ENCODE measurements at regions not wholly inside any gene's neighbourhood (a gene's known extent, or its start where the extent isn't known, plus 50 kb on each side); places are given as distances from the start of the nearest gene placed in this dataset.

DNA sequence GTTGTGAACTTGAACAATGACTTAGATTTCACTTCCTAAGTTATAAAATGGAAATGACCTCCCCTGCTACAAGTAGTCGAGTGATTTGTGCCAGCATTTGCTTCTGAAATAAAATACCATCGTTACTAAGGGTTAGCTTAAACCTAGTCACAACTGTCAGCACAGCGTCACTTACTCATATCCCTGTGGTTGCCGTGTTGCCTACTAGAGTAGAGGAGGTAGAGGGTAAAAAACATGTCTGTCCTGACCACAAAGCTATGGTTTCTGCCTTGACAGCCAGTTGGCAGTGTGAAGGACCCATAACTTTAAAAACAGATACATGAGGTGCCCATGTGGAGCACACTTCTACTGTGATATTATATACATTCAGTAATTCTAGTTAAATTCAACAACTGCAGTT lies 234.2 kb upstream of the RGS6 start:
- H3K4me1 ChIP-seq (ENCODE audit: insufficient read depth, low read length), result peaks cover 3% of the 10 kb centered on the region
- no peak overlapping the region for H3K27ac ChIP-seq (ENCODE audit: low read depth, low read length)
- H3K36me3 ChIP-seq (ENCODE audit: insufficient read depth, low read length), result no peaks in the 10 kb centered on the region
- H3K9me3 ChIP-seq (ENCODE audit: low read length), result no peaks in the 10 kb centered on the region
- H3K9ac ChIP-seq (ENCODE audit: low read length), result no peak overlapping the region
- H3K27me3 ChIP-seq (ENCODE audit: control insufficient read depth in 1 of 2, insufficient read depth in 2 of 2, low read length in 2 of 2), result no peaks in the 10 kb centered on the region
- no peak overlapping the region for H3K4me3 ChIP-seq (ENCODE audit: low read depth in 1 of 2, low read length in 2 of 2)

DNA sequence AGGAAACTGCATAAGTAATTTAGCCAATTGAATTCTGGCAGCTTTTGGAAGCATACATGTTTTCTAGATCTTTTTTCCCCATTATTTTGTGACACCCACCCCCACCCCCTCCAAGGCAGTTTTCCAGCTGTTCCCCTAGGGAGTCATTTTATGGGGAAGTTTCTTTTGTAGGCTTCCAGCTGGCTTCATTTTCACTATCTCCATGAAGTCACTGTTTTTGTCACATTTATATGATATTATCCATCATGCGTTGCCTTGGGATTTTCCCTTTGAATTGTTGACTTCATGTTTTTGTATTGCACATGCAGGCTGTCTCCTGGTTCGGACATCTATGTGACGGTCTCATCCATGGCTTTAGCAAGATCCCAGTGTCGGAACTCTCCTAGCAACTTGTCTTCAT lies 233.6 kb upstream of the RGS6 start:
- H3K9ac ChIP-seq (ENCODE audit: low read length), result no peak overlapping the region
- no peaks in the 10 kb centered on the region for H3K9me3 ChIP-seq (ENCODE audit: low read length)
- no peaks in the 10 kb centered on the region for H3K27me3 ChIP-seq (ENCODE audit: control insufficient read depth in 1 of 2, insufficient read depth in 2 of 2, low read length in 2 of 2)
- H3K27ac ChIP-seq (ENCODE audit: low read depth, low read length), result no peak overlapping the region
- peaks cover 9% of the 10 kb centered on the region for H3K4me1 ChIP-seq (ENCODE audit: insufficient read depth, low read length)
- H3K4me3 ChIP-seq (ENCODE audit: low read depth in 1 of 2, low read length in 2 of 2), result no peak overlapping the region
- H3K36me3 ChIP-seq (ENCODE audit: insufficient read depth, low read length), result no peaks in the 10 kb centered on the region

DNA sequence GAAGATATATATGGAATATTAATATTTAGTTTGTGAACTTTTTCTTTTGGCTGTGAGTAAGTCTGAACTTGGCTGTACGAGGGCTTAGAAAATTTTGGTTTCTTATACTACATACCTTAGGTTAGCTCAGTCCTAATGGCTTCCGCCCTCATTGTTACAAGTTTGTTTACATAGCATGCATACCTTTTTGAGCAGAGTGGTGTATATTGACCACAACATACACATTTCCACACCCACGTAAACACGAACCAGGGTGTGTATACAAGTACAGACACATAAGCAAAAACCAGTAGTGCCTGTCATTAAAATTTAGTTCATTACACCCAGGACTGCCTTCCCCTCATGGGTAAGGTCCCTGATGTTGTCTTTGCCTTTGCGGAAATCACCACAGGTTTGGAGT lies 230.2 kb upstream of the RGS6 start:
- Histone ChIP-seq H3K9me3 (ENCODE audit: low read length) (no peaks in the 10 kb centered on the region), H3K4me3 (ENCODE audit: low read depth in 1 of 2, low read length in 2 of 2) (no peak overlapping the region), H3K36me3 (ENCODE audit: insufficient read depth, low read length) (peaks cover 7% of the 10 kb centered on the region), H3K9ac (ENCODE audit: low read length) (no peak overlapping the region), H3K27ac (ENCODE audit: low read depth, low read length) (no peak overlapping the region), H3K27me3 (ENCODE audit: control insufficient read depth in 1 of 2, insufficient read depth in 2 of 2, low read length in 2 of 2) (no peaks in the 10 kb centered on the region), H3K4me1 (ENCODE audit: insufficient read depth, low read length) (peaks cover 9% of the 10 kb centered on the region)

- H3K27me3 ChIP-seq (ENCODE audit: control insufficient read depth in 1 of 2, insufficient read depth in 2 of 2, low read length in 2 of 2), result no peaks in the 10 kb centered on the region
- peaks cover 9% of the 10 kb centered on the region for H3K4me1 ChIP-seq (ENCODE audit: insufficient read depth, low read length)
- H3K36me3 ChIP-seq (ENCODE audit: insufficient read depth, low read length), result peaks cover 7% of the 10 kb centered on the region
- no peaks in the 10 kb centered on the region for H3K9me3 ChIP-seq (ENCODE audit: low read length)
- H3K4me3 ChIP-seq (ENCODE audit: low read depth in 1 of 2, low read length in 2 of 2), result no peak overlapping the region
- H3K27ac ChIP-seq (ENCODE audit: low read depth, low read length), result no peak overlapping the region
- no peak overlapping the region for H3K9ac ChIP-seq (ENCODE audit: low read length)
These were observed 229.4 kb upstream of the RGS6 start for GRCh38 chr14:71702786-71703185.

GRCh38 chr14:71703477-71703876 lies 228.8 kb upstream of the RGS6 start:
- no peak overlapping the region for H3K27ac ChIP-seq (ENCODE audit: low read depth, low read length)
- no peak overlapping the region for H3K9ac ChIP-seq (ENCODE audit: low read length)
- no peak overlapping the region for H3K4me3 ChIP-seq (ENCODE audit: low read depth in 1 of 2, low read length in 2 of 2)
- peaks cover 9% of the 10 kb centered on the region for H3K4me1 ChIP-seq (ENCODE audit: insufficient read depth, low read length)
- H3K27me3 ChIP-seq (ENCODE audit: control insufficient read depth in 1 of 2, insufficient read depth in 2 of 2, low read length in 2 of 2), result no peaks in the 10 kb centered on the region
- peaks cover 7% of the 10 kb centered on the region for H3K36me3 ChIP-seq (ENCODE audit: insufficient read depth, low read length)
- H3K9me3 ChIP-seq (ENCODE audit: low read length), result no peaks in the 10 kb centered on the region

DNA sequence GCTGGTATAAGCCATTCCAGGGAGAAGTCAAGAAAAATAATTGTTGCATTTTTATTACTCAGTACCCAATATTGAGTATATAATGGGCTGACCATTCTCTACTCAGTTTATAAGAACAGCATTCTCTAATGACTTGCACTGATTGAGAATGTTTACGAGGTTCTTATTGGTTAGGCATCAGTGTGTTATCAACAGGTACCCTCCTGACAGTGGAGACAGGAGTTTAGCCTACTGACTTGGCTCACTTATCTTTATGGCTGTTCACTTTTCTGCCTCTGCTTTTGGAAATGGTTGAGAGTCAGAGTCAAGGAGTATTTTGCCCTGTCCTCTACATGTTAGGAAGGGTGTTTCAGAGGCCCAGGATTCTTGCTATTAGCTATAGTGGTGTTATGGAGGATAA lies 228.0 kb upstream of the RGS6 start:
- no peaks in the 10 kb centered on the region for H3K9me3 ChIP-seq (ENCODE audit: low read length)
- H3K36me3 ChIP-seq (ENCODE audit: insufficient read depth, low read length), result peaks cover 7% of the 10 kb centered on the region
- no peak overlapping the region for H3K4me3 ChIP-seq (ENCODE audit: low read depth in 1 of 2, low read length in 2 of 2)
- H3K9ac ChIP-seq (ENCODE audit: low read length), result no peak overlapping the region
- peaks cover 9% of the 10 kb centered on the region for H3K4me1 ChIP-seq (ENCODE audit: insufficient read depth, low read length)
- H3K27ac ChIP-seq (ENCODE audit: low read depth, low read length), result no peak overlapping the region
- no peaks in the 10 kb centered on the region for H3K27me3 ChIP-seq (ENCODE audit: control insufficient read depth in 1 of 2, insufficient read depth in 2 of 2, low read length in 2 of 2)

- no peak overlapping the region for H3K27ac ChIP-seq (ENCODE audit: low read depth, low read length)
- H3K9me3 ChIP-seq (ENCODE audit: low read length), result no peaks in the 10 kb centered on the region
- peaks cover 7% of the 10 kb centered on the region for H3K36me3 ChIP-seq (ENCODE audit: insufficient read depth, low read length)
- peaks cover 9% of the 10 kb centered on the region for H3K4me1 ChIP-seq (ENCODE audit: insufficient read depth, low read length)
- no peaks in the 10 kb centered on the region for H3K27me3 ChIP-seq (ENCODE audit: control insufficient read depth in 1 of 2, insufficient read depth in 2 of 2, low read length in 2 of 2)
- no peak overlapping the region for H3K4me3 ChIP-seq (ENCODE audit: low read depth in 1 of 2, low read length in 2 of 2)
- no peak overlapping the region for H3K9ac ChIP-seq (ENCODE audit: low read length)
These were observed 226.8 kb upstream of the RGS6 start for GRCh38 chr14:71705460-71705859.

- H3K27me3 ChIP-seq (ENCODE audit: control insufficient read depth in 1 of 2, insufficient read depth in 2 of 2, low read length in 2 of 2), result no peaks in the 10 kb centered on the region
- H3K4me1 ChIP-seq (ENCODE audit: insufficient read depth, low read length), result no peaks in the 10 kb centered on the region
- no peak overlapping the region for H3K9ac ChIP-seq (ENCODE audit: low read length)
- no peaks in the 10 kb centered on the region for H3K9me3 ChIP-seq (ENCODE audit: low read length)
- H3K4me3 ChIP-seq (ENCODE audit: low read depth in 1 of 2, low read length in 2 of 2), result no peak overlapping the region
- no peak overlapping the region for H3K27ac ChIP-seq (ENCODE audit: low read depth, low read length)
- H3K36me3 ChIP-seq (ENCODE audit: insufficient read depth, low read length), result peaks cover 7% of the 10 kb centered on the region
These were observed 223.2 kb upstream of the RGS6 start for GRCh38 chr14:71709076-71709475.

DNA sequence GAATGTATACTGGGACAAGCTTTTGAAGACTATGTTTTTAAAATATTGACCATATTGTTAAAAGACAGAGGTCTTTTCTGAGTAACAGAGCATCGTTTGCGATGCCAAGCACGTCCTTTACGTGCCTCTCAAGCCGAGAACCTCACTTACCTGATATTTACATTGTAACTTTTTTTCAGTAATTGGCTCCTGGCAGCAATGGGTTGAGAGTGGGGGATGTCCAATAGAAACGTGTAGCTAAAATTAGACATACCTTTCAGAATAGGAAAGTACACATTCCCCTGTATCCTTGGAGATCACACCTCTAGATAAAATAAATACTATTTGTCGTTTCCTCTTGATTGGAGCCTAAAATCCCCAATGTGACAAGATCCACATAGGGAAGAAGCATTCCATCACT lies 222.2 kb upstream of the RGS6 start:
- Histone ChIP-seq H3K4me3 (ENCODE audit: low read depth in 1 of 2, low read length in 2 of 2) (no peak overlapping the region), H3K9me3 (ENCODE audit: low read length) (no peaks in the 10 kb centered on the region), H3K27ac (ENCODE audit: low read depth, low read length) (no peak overlapping the region), H3K9ac (ENCODE audit: low read length) (no peak overlapping the region), H3K36me3 (ENCODE audit: insufficient read depth, low read length) (peaks cover 5% of the 10 kb centered on the region), H3K27me3 (ENCODE audit: control insufficient read depth in 1 of 2, insufficient read depth in 2 of 2, low read length in 2 of 2) (no peaks in the 10 kb centered on the region), H3K4me1 (ENCODE audit: insufficient read depth, low read length) (no peaks in the 10 kb centered on the region)

DNA sequence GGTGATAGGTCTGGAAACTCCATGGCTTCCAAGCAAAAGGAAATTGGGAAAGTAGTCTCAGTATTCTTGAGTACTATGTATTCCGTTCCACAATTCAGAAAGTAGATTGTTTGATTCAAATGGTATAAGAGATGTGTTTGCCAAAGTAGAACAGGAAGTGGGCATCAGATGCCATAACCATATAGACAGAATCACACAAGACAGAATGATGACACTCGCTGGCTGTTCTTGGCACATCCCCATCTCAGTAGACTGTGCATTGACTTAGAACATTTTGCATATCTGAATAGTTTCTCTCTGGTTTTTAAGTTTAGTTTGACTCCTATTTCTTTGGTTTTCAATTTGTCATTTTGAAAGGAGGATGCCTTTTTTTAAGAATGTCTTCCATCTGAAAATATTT lies 221.1 kb upstream of the RGS6 start:
- Histone ChIP-seq H3K27me3 (ENCODE audit: control insufficient read depth in 1 of 2, insufficient read depth in 2 of 2, low read length in 2 of 2) (no peaks in the 10 kb centered on the region), H3K4me1 (ENCODE audit: insufficient read depth, low read length) (no peaks in the 10 kb centered on the region), H3K9ac (ENCODE audit: low read length) (no peak overlapping the region), H3K36me3 (ENCODE audit: insufficient read depth, low read length) (no peaks in the 10 kb centered on the region), H3K9me3 (ENCODE audit: low read length) (no peaks in the 10 kb centered on the region), H3K27ac (ENCODE audit: low read depth, low read length) (no peak overlapping the region), H3K4me3 (ENCODE audit: low read depth in 1 of 2, low read length in 2 of 2) (no peak overlapping the region)

DNA sequence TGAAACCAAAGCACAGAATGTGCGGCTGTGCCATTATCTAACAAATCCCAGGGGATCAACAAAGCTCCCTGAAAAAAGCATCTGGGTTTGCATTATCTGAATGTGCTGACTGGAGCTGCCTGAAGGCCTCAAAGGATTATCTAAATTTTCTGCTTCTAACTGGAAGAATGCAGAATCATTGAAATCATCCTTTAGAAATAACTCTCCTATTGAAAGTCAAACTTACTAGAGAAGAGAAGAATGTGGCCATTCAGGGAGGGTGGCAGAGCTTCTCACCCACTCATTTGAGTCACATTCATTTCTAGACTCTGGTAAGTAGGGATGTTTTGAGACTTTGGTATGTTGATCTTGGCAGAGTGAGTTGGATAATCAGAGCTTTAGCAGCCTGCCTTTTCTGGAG lies 220.6 kb upstream of the RGS6 start:
- Histone ChIP-seq H3K36me3 (ENCODE audit: insufficient read depth, low read length) (no peaks in the 10 kb centered on the region), H3K4me3 (ENCODE audit: low read depth in 1 of 2, low read length in 2 of 2) (no peak overlapping the region), H3K9ac (ENCODE audit: low read length) (no peak overlapping the region), H3K9me3 (ENCODE audit: low read length) (no peaks in the 10 kb centered on the region), H3K27me3 (ENCODE audit: control insufficient read depth in 1 of 2, insufficient read depth in 2 of 2, low read length in 2 of 2) (no peaks in the 10 kb centered on the region), H3K27ac (ENCODE audit: low read depth, low read length) (no peak overlapping the region), H3K4me1 (ENCODE audit: insufficient read depth, low read length) (no peaks in the 10 kb centered on the region)

GRCh38 chr14:71712478-71712877 lies 219.8 kb upstream of the RGS6 start:
- no peak overlapping the region for H3K27ac ChIP-seq (ENCODE audit: low read depth, low read length)
- no peaks in the 10 kb centered on the region for H3K36me3 ChIP-seq (ENCODE audit: insufficient read depth, low read length)

More at GRCh38 chr14:71712478-71712877, 219.8 kb upstream of the RGS6 start:
- Histone ChIP-seq H3K27me3 (ENCODE audit: control insufficient read depth in 1 of 2, insufficient read depth in 2 of 2, low read length in 2 of 2) (no peaks in the 10 kb centered on the region), H3K4me1 (ENCODE audit: insufficient read depth, low read length) (no peaks in the 10 kb centered on the region), H3K9me3 (ENCODE audit: low read length) (no peaks in the 10 kb centered on the region), H3K4me3 (ENCODE audit: low read depth in 1 of 2, low read length in 2 of 2) (no peak overlapping the region), H3K9ac (ENCODE audit: low read length) (no peak overlapping the region)

All from muscle layer of colon (tissue), 2 donors.